Aorta (tissue), 5 donors: ENCODE measurements at regions not wholly inside any gene's neighbourhood (a gene's known extent, or its start where the extent isn't known, plus 50 kb on each side); places are given as distances from the start of the nearest gene placed in this dataset.
A peak's percentile ranks its signal among the peaks of the same experiment; 100 is the strongest.
"Not testable (repeated sequence)": the region's sequence is repeated elsewhere in the genome, so short reads cannot be mapped to it uniquely, and the experiment has no call there.

ENCODE experiments used
- ATAC-seq: fragments of 200-7000 bp; cut with Tn5 transposase; one replicate; pipeline ENCODE4 v1.9.1; 2022; ENCODE audit warnings: moderate library complexity; ENCODE audit not compliant: low FRiP score
- DNase-seq, 2 donors: peaks; one replicate each; pipeline ENCODE4 v3.0.0-alpha.2; 2020
- H3K27ac ChIP-seq, 2 donors: one replicate each; pipeline ENCODE4 v1.5.1; 2013; ENCODE audit warnings: low read length in 2 of 2, mild to moderate bottlenecking in 2 of 2, moderate library complexity in 2 of 2, control low read depth in 1 of 2, inconsistent platforms in 1 of 2, low read depth in 1 of 2
- H3K27me3 ChIP-seq, 2 donors: one replicate each; pipeline ENCODE4 v1.6.1; 2013; ENCODE audit warnings: control low read depth in 1 of 2, low read length in 1 of 2, mild to moderate bottlenecking in 1 of 2, moderate library complexity in 1 of 2; ENCODE audit not compliant: insufficient read depth in 2 of 2, control insufficient read depth in 1 of 2
- H3K36me3 ChIP-seq, 2 donors: one replicate each; pipeline ENCODE4 v1.6.1; 2013; ENCODE audit warnings: control low read depth in 1 of 2, low read length in 1 of 2, mild to moderate bottlenecking in 1 of 2; ENCODE audit not compliant: insufficient read depth in 2 of 2, control insufficient read depth in 1 of 2
- H3K4me1 ChIP-seq, 2 donors: one replicate each; pipeline ENCODE4 v1.6.1; 2013; ENCODE audit warnings: low read length in 2 of 2, control low read depth in 1 of 2, mild to moderate bottlenecking in 1 of 2, moderate library complexity in 1 of 2; ENCODE audit not compliant: insufficient read depth in 2 of 2, control insufficient read depth in 1 of 2
- H3K4me3 ChIP-seq, 2 donors: one replicate each; pipeline ENCODE4 v1.5.1; 2013; ENCODE audit warnings: low read length in 2 of 2, control low read depth in 1 of 2, mild to moderate bottlenecking in 1 of 2
- H3K9me3 ChIP-seq: one replicate; pipeline ENCODE4 v1.6.1; 2013; ENCODE audit warnings: mild to moderate bottlenecking, low read length; ENCODE audit not compliant: control insufficient read depth
- WGBS, 2 donors: extraction: QIAGEN DNeasy Blood & Tissue Kit; methylation state at CpG; one replicate each; pipeline ENCODE4 v1.1.7; 2013; 5-methylcytosine and 5-hydroxymethylcytosine counted together
- intact Hi-C, 2 donors: fragments of 100-400 bp; cut with DNase I; formaldehyde crosslinking; loops; one replicate each; pipeline versions ENCODE4 v1.14.2 to v1.15.0; 2022
- donor health status: healthy with polysubstance abuse.
- donor health status: Bipolar disorder and iron deficiency.
- donor health status: DM: no; HTN: no; CAD: no.
- donor health status: DM: no; HTN: no; CAD: no.
- donor health status: DM: yes; HTN: yes; CAD: no.

DNA sequence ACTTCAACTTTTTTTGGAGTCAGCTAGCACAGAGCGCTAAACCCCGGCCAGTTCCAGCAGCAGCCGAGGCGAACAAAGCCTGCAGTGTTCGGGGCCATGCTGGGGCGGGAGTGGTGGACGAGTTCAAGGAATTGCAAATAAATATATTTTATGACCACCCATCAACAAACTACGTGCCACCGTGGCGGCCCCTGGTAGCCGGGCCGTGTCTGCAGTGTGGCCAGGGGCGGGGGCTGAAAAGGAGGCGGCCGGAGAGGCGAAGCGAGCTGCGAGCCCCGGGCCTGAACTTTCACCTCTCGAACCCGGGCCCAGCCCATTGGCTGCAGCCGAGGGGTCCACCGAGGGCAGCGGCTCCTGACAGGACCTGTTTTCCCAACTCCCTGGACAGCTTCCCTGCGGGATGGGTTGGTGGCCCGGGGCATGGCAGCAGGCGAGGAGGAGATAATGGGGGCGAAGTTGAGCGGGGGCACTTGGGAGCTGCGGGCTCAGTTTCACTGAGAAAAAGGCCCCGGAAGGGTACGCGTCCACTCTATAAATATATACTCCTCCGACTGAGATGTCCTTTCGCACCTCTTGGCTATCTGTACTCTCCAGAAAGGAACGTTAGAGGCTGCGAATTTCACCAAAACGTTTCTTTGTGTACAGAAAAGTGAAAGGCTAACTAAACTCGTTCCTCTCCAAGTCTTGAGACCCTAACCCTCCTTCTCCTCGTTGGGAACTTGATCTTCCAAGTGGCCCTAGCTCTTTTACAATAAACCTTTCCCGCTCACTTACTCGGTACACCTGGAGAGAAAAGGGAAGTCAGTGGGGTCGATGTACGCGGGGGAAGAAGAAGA is 164.6 kb upstream of the PPP1R3A start:
- no peaks in the 10 kb centered on the region for H3K36me3 ChIP-seq
- H3K27ac ChIP-seq, result peak overlapping the region in 1 of 2 donors; percentile 96
- DNase-seq (peak; percentile 59 to 80), ATAC-seq (no peak)
- peak overlapping the region; percentile 73 to 91 for H3K4me3 ChIP-seq
- H3K27me3 ChIP-seq, result no peaks in the 10 kb centered on the region
- no peaks in the 10 kb centered on the region for H3K9me3 ChIP-seq
- intact Hi-C loops, result loop anchor here (5.0 to 10.0 kb wide), 8 partner anchors 131 to 1829 kb away; partner anchors contain the start of gene MDFIC (in 1 of the 2)
- 10 to 20% methylated on average over 45 of the region's 45 CpGs for WGBS, 2 donors
- H3K4me1 ChIP-seq, result no peaks in the 10 kb centered on the region

GRCh38 chr7:114082642-114083165 is 163.9 kb upstream of the PPP1R3A start:
- intact Hi-C loops, result loop anchor here (5.0 to 10.0 kb wide), 8 partner anchors 132 to 1830 kb away; partner anchors contain the start of gene MDFIC (in 1 of the 2)
- no peaks in the 10 kb centered on the region for H3K36me3 ChIP-seq
- H3K4me3 ChIP-seq, result peak overlapping the region; percentile 73 to 91
- ATAC-seq, result no peak
- 2 to 3% methylated on average over 30 of the region's 30 CpGs for WGBS, 2 donors
- no peaks in the 10 kb centered on the region for H3K27me3 ChIP-seq
- no peak for DNase-seq
- no peaks in the 10 kb centered on the region for H3K4me1 ChIP-seq
- no peak overlapping the region for H3K27ac ChIP-seq
- H3K9me3 ChIP-seq, result no peaks in the 10 kb centered on the region

GRCh38 chr7:114081606-114082425 is 163.0 kb upstream of the PPP1R3A start:
- Histone ChIP-seq H3K4me3 (peak overlapping the region; percentile 73 to 91), H3K27me3 (no peaks in the 10 kb centered on the region), H3K9me3 (no peaks in the 10 kb centered on the region), H3K36me3 (no peaks in the 10 kb centered on the region), H3K4me1 (no peaks in the 10 kb centered on the region), H3K27ac (no peak overlapping the region)
- 28 to 31% methylated on average over 6 of the region's 6 CpGs for WGBS, 2 donors
- DNase-seq (no peak), ATAC-seq (peak; percentile 48)
- intact Hi-C loops, result loop anchor here (5.0 to 10.0 kb wide), 8 partner anchors 133 to 1830 kb away; partner anchors contain the start of gene MDFIC (in 1 of the 2)

- H3K4me1 ChIP-seq, H3K9me3 ChIP-seq, H3K27me3 ChIP-seq, ATAC-seq, H3K27ac ChIP-seq, intact Hi-C loops, H3K4me3 ChIP-seq, H3K36me3 ChIP-seq: not testable (repeated sequence)
- WGBS, 2 donors, result 96% methylated on average over 18 of the region's 18 CpGs
- peak in 1 of 2 donors; percentile 54 for DNase-seq
These were observed 158.3 kb upstream of the PPP1R3A start for GRCh38 chr7:114077158-114077524.

DNA sequence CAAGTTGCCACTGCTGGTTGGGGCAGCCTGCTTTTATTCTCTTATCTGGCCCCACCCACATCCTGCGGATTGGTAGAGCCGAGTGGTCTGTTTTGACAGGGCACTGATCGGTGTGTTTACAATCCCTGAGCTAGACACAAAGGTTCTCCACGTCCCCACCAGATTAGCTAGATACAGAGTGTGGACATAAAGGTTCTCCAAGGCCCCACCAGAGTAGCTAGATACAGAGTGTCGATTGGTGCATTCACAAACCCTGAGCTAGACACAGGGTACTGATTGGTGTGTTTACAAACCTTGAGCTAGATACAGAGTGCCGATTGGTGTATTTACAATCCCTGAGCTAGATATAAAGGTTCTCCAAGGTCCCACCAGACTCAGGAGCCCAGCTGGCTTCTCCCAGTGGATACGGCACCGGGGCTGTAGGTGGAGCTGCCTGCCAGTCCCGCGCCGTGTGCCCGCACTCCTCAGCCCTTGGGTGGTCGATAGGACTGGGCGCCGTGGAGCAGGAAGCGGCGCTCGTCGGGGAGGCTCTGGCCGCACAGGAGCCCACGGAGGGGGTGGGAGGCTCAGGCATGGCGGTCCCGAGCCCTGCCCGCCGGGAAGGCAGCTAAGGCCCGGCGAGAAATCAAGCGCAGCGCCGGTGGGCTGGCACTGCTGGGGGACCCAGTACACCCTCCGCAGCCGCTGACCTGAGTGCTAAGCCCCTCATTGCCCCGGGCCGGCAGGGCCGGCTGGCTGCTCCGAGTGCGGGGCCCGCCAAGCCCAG is 157.8 kb upstream of the PPP1R3A start:
- H3K4me1 ChIP-seq, H3K9me3 ChIP-seq, H3K27ac ChIP-seq, ATAC-seq, intact Hi-C loops, DNase-seq, H3K4me3 ChIP-seq, H3K36me3 ChIP-seq, H3K27me3 ChIP-seq: not testable (repeated sequence)
- WGBS, 2 donors, result 96 to 97% methylated on average over 35 to 38 of the region's 38 CpGs

- intact Hi-C loops, result no loop called here
- H3K27me3 ChIP-seq, result no peaks in the 10 kb centered on the region
- H3K4me1 ChIP-seq, result no peaks in the 10 kb centered on the region
- H3K9me3 ChIP-seq, result no peaks in the 10 kb centered on the region
- H3K4me3 ChIP-seq, result no peak overlapping the region
- DNase-seq (no peak), ATAC-seq (no peak)
- H3K27ac ChIP-seq, result no peak overlapping the region
- H3K36me3 ChIP-seq, result no peaks in the 10 kb centered on the region
- 80 to 86% methylated on average over 2 of the region's 2 CpGs for WGBS, 2 donors
These were observed 154.9 kb upstream of the PPP1R3A start for GRCh38 chr7:114073701-114074100.

- H3K4me3 ChIP-seq, result no peak overlapping the region
- intact Hi-C loops, result no loop called here
- no peaks in the 10 kb centered on the region for H3K27me3 ChIP-seq
- no peak for ATAC-seq
- no peaks in the 10 kb centered on the region for H3K4me1 ChIP-seq
- DNase-seq, result no peak
- no peak overlapping the region for H3K27ac ChIP-seq
- H3K36me3 ChIP-seq, result no peaks in the 10 kb centered on the region
- H3K9me3 ChIP-seq, result no peaks in the 10 kb centered on the region
These were observed 151.4 kb upstream of the PPP1R3A start for GRCh38 chr7:114070246-114070645.

GRCh38 chr7:114062810-114063209 is 144.0 kb upstream of the PPP1R3A start:
- WGBS, 2 donors, result 87 to 88% methylated on average over 3 of the region's 3 CpGs
- H3K27me3 ChIP-seq, result no peaks in the 10 kb centered on the region
- ATAC-seq (no peak), DNase-seq (no peak)
- no peaks in the 10 kb centered on the region for H3K4me1 ChIP-seq
- no peaks in the 10 kb centered on the region for H3K36me3 ChIP-seq
- H3K9me3 ChIP-seq, result no peaks in the 10 kb centered on the region
- H3K27ac ChIP-seq, result no peak overlapping the region
- intact Hi-C loops, result loop anchor here in 1 of 2 donors (10.0 kb wide), 1 partner anchor 1402 kb away; no protein-coding TSS in a partner anchor
- H3K4me3 ChIP-seq, result no peak overlapping the region
